HT1080 (cell line): ENCODE measurements at regions not wholly inside any gene's neighbourhood (a gene's known extent, or its start where the extent isn't known, plus 50 kb on each side); places are given as distances from the start of the nearest gene placed in this dataset.
"Not testable (repeated sequence)": the region's sequence is repeated elsewhere in the genome, so short reads cannot be mapped to it uniquely, and the experiment has no call there.

Experiments
- DNase-seq: peaks from one replicate; pipeline ENCODE4 v3.0.0-alpha.2; 2015; ENCODE audit warnings: low read depth

DNA sequence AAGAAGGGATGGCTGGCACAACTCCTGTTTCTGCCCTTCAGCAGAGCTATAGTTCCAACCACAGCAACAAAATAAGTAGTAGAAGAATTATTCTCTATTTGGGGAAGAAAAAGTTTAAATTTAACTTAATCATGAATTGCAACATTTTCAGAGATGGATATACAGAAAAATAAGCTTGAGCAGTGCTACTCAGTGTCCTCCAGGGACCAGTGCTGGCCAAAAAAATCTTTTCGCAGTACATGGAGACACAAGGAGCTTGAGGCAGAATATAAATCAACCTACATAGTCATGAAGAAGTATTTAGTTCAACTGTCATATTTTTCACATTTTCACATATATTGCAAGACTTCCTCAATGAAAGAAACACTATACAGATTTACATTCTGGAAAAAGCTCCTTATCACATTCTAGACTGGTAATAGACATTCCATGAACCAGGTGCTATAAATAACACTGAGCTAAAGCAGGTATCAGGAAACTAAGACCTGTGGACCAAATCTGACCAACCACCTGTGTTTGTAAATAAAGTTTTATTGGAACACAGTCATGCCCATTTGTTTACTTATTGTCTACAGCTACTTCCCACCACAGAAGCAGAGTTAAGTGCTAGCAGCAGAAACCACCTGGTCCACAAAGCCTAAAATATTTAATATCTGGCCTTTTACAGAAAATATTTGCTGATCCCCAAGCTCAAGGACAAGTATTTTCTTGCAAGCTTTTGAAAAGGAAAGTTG lies 101.9 kb downstream of the RGS21 start:
- DNase-seq: no peak

DNA sequence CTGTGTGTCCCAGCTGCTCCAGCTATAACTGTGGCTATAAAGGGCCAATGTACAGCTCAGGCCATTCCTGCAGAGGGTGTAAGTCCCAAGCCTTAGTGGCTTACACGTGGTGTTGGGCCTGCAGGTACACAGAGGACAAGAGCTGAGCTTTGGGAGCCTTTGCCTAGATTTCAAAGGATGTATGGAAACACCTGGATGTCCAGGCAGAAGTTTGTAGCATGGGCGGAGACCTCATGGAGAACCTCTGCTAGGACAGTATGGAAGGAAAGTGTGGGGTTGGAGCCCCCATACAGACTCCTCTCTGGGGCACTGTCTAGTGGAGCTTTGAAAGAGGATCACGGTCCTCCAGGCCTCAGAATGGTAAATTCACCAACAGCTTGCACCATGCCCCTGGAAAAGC lies 113.9 kb downstream of the RGS21 start:
- DNase-seq: no peak

DNA sequence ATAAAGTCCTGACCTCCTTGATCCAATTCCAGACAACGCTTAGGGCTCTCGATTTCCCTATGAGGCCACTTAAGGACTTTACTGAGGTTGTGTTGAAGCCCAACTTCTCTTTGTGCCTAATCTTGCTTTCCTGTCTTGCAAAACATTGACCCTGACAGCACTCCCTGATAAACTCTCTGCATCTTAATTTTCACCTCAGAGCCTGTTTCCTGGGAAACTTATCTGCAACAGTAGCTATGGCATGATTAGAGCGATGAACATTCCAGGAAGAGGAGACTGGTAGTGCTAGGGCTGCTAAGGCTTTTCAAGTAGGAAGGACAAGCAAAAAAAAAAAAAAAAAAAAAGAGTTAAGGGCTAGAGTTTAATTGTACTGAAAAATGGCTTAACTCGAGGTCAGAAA lies 118.9 kb downstream of the RGS21 start:
- no peak for DNase-seq

DNA sequence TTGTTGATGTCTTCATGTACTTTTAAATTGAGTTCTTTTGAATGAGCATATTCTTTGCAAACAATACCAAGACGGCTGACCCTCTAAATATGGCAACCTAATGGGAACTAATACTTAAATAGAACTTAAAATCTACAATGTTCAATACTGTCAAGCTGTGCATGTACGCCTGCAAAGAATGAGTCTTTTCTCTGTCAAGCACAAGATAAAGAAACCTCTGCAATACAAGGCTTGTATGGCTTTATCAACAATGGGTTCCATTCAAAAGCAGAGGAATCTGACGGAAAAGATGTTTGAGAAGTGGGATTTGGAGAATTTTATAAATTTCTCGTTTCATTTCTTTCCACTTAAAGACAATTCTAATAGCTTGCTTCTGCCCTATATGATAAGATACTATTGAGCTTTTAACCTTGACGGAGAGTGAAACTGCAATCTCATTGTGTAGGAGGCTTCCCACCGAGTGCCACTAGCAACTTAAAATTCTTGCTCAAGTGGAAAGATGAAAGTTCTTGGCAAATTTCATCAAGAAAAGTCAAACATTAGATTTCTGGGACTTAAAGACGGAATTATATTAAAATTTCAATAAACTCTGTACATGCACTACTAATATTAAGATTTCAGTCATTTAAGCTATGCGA lies 119.8 kb downstream of the RGS21 start:
- DNase-seq: no peak

DNA sequence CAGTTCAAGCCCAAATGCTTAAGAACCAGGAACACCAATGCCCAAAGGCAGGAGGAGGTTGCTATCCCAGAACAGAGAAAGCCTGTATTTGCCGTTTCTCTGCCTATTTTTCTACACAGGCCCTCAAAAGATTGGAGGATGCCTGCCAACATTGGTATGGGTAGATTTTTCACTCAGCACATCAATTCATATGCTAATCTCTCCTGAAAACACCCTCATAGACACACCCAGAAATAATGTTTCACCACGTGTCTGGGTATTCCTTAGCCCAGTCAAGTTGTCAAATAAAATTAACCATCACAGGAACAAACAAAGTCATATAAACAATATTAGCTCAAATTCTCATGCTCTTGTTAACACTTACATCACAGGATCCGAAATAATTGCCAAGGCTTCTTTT lies 121.9 kb downstream of the RGS21 start:
- no peak for DNase-seq

DNA sequence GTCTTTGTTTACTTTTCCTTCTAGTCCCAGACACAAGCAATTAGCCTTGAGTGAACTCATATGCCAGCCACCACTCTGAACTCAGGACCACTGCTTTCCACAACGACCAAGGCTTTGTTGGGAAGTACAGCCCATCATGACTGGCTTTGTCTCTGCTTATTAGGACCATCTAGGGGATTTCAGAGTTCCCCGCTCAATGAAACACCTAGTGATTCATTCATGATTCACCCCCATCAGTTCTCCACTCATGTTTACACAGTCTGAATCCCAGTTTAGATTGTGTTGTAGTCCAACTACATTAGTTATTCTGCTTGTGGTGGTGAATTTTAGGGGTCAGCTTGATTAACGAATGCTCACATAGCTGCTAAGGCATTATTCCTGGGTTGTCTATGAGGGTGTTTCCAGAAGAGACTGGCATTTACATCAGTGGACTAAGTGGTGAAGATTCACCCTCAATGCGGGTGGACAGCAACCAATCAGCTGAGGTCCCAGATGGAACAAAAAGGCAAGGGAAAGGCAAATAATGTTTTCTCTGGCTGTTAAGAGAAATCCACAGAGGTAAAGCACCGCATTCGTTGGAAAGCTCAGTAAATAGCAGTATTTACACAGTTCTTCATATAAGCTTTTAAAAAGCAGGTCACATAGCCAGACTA lies 122.7 kb downstream of the RGS21 start:
- peak; percentile 91 for DNase-seq

DNA sequence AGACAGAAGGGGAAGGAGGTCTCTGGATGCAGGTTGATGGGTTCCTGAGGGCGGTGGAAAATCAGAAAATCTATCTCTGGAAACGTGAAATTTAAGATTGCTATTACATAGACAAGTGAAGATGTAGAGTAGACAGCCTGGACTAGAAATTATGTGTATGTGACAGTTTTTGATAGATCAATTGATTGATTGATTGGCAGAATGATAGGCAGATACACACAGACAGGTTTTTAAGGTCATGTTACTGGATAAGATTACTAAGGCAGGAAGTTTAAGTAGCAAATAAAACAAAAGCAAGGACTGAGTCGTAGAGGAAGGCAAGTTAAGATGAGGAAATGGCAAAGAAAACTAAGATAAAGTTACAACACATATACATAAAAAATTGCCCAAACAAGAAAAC lies 124.7 kb downstream of the RGS21 start:
- peak; percentile 8 for DNase-seq

DNA sequence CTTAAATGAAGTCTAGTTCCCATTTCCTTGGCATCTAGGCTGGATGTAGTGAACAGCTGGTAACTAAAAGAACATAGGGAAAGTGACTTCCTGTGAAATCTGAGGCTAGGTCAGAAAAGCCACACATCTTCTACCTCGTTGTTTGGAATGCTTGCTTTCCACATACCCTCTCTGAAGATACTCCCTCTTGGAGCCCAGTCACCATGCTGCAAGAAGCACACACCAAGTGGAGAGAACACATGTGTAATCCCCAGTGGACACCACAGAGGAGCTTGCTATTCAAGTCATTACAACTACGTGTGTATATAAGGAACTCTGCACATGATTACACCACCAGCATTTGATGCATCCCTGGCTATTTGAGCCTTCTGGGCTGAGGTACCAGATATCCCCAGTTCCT lies 125.9 kb downstream of the RGS21 start:
- DNase-seq: no peak

DNA sequence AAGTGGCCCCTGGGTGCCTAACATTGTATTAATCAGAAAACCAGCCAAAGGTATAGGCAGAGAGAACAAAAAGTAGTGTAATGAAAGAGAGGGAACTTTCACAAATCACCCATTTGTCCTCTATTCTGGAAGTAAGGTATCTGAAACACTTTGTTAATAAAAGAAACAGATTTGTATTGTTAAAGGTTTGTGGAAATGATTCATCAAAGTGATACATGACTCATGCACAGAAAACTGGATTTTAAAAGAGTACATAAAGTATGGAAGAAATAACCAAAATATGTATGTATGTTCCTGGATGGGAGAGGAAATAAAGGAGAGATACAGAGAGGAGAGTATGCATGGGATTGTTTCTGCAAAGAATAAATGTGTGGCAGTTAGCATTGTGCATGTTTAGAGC lies 126.8 kb downstream of the RGS21 start:
- peak; percentile 45 for DNase-seq

DNA sequence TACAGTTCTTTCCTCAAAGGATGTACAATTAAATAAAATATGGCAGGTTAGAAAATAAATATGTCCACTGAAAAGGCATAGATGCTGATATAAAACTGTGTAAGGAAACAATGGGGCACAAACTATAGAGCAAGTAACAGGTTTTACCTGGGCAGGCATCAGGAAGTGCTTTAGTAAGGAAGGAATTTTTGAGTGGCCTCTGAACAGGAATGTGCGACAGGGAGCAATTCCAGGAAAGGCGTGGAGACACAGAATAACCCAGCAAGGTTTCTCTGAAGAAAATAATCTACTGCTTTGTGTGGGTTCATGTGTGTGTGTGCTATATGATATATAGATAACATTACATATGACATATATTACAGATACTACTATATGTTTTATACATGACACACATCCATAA lies 128.4 kb downstream of the RGS21 start:
- no peak for DNase-seq

DNA sequence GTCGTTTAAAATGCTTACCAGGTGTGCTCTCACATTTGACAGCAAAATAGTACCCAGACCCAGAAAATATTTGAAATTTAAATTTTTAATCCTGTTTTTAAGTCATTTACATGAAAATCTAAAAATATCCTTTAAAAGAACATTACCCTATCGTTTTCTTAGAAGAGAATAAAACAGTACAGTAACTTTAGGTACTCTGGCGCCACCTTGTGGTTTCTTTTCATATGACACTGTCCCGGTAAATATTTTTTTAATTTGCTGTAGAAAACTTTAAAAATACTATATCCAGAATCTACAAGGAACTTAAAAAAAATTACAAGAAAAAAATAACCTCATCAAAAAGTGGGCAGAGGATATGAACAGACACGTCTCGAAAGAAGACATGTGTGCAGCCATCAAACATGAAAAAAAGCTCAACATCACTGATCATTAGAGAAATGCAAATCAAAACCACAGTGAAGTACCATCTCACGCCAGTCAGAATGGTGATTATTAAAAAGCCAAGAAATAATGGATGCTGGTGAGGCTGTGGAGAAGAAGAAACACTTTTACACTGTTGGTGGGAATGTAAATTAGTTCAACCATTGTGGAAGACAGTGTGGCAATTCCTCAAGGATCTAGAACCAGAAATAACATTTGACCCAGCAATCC lies 129.2 kb downstream of the RGS21 start:
- DNase-seq: peak; percentile 39

DNA sequence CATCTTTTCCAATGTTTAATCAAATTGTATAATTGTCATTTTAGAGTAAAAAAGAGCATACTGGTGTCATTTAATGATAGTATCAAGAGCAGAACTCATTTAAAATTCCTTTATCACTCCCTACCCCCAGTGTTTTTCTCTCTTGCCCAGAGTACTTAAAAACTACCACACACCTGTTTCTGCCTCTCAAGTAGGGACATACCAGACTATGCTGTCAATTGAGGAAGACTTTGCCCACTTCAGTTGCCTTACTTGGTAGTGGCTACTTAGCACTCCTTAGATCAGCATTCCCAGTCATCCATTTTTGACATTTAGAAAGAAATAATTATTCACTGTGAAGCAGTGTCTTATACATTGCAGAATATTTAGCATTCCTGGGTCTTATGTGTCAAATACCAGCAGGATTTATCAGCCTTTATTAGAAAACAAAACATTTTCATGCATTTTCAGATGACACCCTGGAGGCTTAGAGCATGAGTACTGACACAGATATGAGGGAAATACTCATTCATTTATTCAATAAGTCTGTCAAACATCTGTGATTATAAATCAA lies 127.5 kb upstream of the RGS1 start:
- no peak for DNase-seq

DNA sequence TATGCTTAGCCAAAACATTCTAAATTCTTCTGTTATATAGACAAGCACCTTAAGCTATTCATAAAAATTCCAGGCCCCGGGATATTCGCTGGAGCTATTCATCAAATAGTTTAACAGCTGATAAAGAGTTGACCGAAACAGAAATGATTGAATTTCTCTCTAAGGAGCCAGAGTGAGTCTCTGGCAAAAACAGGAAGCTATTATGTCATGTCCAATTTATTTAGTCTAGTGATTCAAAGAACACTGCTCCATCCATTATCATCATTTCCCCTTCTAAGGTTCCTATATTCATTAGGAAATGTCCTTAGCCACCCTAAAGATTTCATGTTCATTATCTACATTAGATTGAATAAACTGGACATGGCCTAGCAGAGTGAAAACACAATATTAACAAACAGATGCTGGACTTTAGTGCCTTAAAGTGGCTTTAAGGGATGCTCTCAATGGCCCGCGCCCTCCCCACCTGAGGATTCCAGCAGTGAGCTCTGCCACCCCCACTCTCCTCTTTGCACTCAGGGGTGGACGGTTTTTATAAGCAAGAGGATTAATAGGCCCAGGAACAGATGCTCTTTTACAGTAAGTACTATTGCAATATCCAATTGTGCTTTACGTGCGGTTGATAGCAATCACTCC lies 122.1 kb upstream of the RGS1 start:
- no peak for DNase-seq

DNA sequence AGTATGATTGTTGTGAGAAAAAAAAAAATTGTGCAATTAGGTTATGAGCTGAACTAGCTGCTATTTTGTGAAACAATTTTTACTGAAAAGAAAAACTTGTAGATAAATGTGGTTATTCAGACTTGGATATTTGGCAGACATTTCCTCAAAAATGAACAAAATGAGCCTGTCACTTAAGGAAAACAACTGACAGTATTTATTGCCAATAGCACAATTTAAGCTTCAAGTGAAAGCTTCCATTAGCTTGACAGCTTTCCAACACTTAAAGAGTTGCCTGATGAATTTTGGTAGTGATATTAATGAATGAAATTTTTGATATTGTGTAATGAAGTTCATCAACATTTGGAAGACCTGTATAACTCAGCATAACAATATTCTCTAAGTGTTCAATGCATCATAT lies 116.1 kb upstream of the RGS1 start:
- DNase-seq: no peak

DNA sequence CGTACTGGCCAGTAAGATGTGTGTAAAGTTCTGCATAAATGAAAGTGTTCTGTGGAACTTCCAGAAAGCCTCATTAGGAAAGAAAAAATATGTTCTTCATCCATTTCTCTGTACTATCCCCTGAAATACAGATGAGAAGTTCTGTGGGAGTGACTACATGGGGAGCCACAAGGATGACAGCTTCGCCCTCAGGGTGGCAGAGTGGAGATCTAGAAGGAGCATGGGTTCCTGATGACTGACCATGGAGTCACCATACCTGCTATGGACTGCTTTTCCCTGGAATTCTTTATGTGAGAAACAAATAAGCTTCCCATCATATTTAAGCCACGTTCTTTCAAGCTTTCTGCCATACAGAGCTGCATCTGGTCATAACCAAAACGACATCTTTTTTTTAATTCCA lies 113.9 kb upstream of the RGS1 start:
- DNase-seq: peak; percentile 23

DNA sequence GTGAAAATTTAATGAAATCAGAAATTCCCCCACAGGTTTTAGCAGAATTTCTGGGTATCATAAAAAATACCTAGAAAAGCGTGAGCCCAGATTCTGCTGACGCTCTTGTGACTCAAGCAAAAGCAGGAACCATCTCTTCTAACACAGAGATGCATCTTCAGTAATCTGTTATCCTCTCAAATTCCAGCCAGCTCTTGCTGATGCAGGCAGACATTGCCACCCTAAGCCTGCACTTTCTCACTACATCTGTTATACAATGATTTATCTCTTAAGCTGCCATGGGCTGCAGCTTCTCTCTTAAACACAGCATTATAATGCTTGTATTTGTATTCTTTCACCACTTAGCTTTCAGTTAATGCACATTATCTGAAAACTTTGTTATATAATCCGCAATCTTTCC lies 113.0 kb upstream of the RGS1 start:
- no peak for DNase-seq

DNA sequence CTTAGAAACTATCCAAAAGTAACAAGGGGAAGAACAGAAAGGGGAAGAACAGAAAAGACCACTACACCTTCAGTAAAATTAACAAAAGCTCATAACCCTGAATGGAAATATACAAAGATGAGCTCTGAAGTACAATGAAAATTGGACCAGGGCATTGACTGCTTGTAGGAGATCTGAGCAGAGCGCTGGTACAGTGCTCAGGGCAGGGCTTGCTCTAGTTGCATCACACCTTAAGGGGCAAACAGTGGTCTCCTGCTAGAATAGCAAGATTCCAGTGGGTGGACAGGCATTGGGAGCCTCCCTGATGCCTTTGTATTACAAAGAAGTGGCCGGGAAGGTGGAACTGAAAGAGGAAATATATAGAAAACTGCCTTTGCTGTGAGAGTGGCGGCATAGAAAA lies 111.9 kb upstream of the RGS1 start:
- DNase-seq: no peak

DNA sequence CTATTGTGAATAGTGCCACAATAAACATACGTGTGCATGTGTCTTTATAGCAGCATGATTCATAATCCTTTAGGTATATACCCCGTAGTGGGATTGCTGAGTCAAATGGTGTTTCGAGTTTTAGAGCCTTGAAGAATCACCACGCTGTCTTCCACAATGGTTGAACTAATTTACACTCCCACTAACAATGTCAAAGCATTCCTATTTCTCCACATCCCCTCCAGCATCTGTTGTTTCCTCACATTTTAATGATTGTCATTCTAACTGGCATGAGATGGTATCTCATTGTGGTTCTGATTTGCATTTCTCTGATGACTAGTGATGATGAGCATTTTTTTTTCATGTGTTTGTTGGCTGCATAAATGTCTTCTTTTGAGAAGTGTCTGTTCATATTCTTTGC lies 110.4 kb upstream of the RGS1 start:
- not testable (repeated sequence) for DNase-seq

DNA sequence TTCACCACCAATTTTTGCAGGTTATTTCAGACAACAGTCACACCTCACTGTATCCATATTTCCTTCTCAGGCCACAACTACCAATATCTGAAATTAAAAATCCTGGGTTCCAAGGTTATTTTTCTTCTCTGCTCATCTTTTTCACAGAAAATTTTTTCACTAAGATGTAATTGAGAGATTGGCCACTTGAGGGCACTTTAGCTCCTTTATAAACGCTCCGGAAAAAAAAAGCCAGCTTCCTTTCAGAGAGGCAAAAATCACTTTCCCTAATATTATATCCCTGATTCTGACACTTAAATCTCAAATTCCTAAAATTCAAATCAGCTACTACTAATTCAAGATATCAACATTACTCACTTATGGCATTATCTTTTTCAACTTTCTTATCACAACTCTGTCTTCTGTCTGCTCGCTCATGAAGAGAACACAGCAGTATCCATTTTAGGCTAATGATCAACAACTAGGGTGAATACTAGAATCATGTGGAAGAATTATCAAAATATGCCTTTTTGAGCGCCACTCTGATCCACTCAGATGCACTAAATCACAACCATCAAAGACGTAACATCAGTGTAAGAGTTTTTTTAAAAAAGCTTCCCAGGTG lies 101.4 kb upstream of the RGS1 start:
- DNase-seq: peak; percentile 46

DNA sequence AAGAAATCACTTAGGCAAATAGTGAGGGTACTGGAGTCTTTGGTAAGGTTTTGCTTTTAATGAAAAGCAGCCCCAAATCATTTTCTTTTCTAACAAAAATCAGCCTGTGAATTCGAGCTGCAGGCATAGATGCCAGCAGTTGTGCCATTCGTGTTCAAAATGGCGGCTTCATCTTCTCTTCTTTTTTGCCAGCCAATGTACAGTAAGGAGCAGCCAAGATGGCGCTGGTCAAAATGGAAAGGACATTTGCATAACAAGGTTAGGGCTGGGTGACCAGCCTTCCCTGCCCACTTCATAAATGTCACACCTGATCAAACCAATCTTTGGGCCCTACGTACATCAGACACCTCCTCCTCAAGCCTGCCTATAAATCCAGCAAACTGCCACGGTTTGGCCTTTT lies 100.2 kb upstream of the RGS1 start:
- no peak for DNase-seq

DNA sequence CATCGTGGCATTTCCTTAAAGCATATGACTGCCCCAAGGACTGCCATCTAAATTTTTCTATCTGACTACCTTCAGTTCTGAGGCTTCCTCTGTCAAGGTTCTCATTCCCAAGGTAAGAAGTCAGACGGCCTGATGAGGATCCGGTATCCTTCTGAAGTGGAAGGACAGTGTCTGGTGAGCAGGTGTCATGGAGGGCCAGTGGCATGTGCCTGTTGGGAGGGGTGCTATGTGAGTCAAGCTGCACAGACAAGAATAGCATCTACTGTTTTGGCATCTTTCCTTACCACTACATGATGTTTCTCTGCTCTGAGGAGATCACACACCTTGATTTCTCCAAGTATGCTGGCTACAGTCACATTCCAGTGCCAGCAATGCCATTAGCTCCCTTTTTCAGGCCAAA lies 99.6 kb upstream of the RGS1 start:
- DNase-seq: no peak
